ENCODE measurements at regions not wholly inside any gene's neighbourhood (a gene's known extent, or its start where the extent isn't known, plus 50 kb on each side); places are given as distances from the start of the nearest gene placed in this dataset.

DNA sequence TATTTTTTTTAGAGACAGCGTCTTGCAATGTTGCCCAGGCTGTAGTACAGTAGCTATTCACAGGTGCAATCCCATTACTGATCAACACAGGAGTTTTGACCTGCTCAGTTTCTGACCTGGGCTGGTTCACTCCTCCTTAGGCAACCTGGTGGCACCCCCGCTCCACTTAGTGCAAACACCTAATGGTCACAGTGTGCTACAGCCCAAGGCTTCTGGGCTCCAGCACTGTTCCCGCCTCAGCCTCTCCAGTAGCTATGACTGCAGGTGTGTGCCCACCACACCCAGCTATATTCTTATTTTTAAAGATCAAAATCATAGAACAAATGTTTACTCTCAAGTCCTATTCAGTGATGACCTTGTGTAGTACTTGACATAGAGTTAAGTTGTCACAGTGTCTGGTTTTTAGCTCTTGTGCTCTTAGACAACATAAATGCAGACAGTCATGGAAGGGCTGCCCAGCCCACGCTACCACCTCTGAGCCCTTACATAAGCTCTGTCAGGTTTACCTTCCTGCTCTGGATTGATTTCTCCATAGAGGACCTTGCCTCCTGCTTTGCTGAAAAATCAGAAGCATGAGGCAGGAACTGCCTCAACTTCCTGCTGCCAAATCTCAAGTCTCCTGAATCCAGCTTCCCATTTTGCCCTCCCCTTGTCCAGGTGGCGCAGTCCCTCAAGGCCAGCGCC lies 82.2 kb upstream of the SLC1A4 start:
- Histone ChIP-seq H2BK120ac (ENCODE audit: low read depth, low read length, poor library complexity, severe bottlenecking) (no peak overlapping the region), H2BK12ac (ENCODE audit: insufficient read length, low read depth, low read length) (no peak overlapping the region), H4K5ac (ENCODE audit: insufficient read length, low read depth, low read length) (no peak overlapping the region), H3K4me2 (ENCODE audit: insufficient read depth, insufficient read length, low read length) (no peak overlapping the region), H3K79me2 (ENCODE audit: insufficient read depth, low read length) (no peaks in the 10 kb centered on the region), H4K20me1 (ENCODE audit: control insufficient read depth, insufficient read depth, insufficient read length) (no peaks in the 10 kb centered on the region), H3K4me1 (ENCODE audit: insufficient read depth, low read length) (no peaks in the 10 kb centered on the region; the same call in 1 of the 2 replicates), H3K18ac (ENCODE audit: insufficient read length, low read depth, low read length) (no peak overlapping the region), H3T11ph (ENCODE audit: low read length) (no peak overlapping the region), H3K27me3 (ENCODE audit: insufficient read depth, low read length) (no peaks in the 10 kb centered on the region), H3K56ac (ENCODE audit: insufficient read length, low read depth, low read length) (no peak overlapping the region), H2AK5ac (ENCODE audit: insufficient read length, low read length) (no peak overlapping the region), H2BK5ac (ENCODE audit: insufficient read length, low read length) (no peak overlapping the region), H2BK15ac (ENCODE audit: low read depth, low read length) (no peak overlapping the region), H3K9me3 (ENCODE audit: control insufficient read depth, low read depth, low read length) (no peaks in the 10 kb centered on the region), H3K4ac (ENCODE audit: low read depth, low read length) (no peak overlapping the region), H3K23me2 (ENCODE audit: insufficient read length, low read depth, low read length, poor library complexity, severe bottlenecking) (no peaks in the 10 kb centered on the region), H3K27ac (ENCODE audit: insufficient read length, low read depth, low read length) (no peak overlapping the region), H3K14ac (ENCODE audit: insufficient read depth, low read length) (no peak overlapping the region), H2BK20ac (ENCODE audit: low read depth, low read length, poor library complexity, severe bottlenecking) (no peak overlapping the region), H3K9ac (ENCODE audit: extremely low read depth, insufficient read length, low read length) (no peak overlapping the region), H3K23ac (ENCODE audit: insufficient read length, low read depth, low read length) (no peak overlapping the region), H4K8ac (replicated peaks; ENCODE audit: insufficient read length, low read depth, low read length) (no peak overlapping the region), H3K79me1 (ENCODE audit: insufficient read depth, low read depth, low read length, poor library complexity, severe bottlenecking) (no peaks in the 10 kb centered on the region), H4K91ac (ENCODE audit: insufficient read length, low read depth, low read length) (no peak overlapping the region), H2AFZ (ENCODE audit: low read length) (no peak overlapping the region)
- H3K9me3 Mint-ChIP-seq, result no peaks in the 10 kb centered on the region
- H3K4me3 Mint-ChIP-seq, result no peak overlapping the region
- TF ChIP-seq, protein P1, sequence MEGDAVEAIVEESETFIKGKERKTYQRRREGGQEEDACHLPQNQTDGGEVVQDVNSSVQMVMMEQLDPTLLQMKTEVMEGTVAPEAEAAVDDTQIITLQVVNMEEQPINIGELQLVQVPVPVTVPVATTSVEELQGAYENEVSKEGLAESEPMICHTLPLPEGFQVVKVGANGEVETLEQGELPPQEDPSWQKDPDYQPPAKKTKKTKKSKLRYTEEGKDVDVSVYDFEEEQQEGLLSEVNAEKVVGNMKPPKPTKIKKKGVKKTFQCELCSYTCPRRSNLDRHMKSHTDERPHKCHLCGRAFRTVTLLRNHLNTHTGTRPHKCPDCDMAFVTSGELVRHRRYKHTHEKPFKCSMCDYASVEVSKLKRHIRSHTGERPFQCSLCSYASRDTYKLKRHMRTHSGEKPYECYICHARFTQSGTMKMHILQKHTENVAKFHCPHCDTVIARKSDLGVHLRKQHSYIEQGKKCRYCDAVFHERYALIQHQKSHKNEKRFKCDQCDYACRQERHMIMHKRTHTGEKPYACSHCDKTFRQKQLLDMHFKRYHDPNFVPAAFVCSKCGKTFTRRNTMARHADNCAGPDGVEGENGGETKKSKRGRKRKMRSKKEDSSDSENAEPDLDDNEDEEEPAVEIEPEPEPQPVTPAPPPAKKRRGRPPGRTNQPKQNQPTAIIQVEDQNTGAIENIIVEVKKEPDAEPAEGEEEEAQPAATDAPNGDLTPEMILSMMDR (conservative IDR thresholded peaks at IDR 0.05), result no peak
- no peak for DNase-seq
- no CpG with 5 or more reads among the region's 6 CpGs for WGBS (ENCODE audit: extremely low coverage, insufficient read length, low lambda C conversion rate)
- no peaks in the 10 kb centered on the region for H3K36me3 Mint-ChIP-seq (ENCODE audit: insufficient read depth in 1 of 3, low read depth in 3 of 3)
- no peak overlapping the region for H3K27ac Mint-ChIP-seq
- peaks cover 3% of the 10 kb centered on the region for H3K27me3 Mint-ChIP-seq (ENCODE audit: low read depth)
- H3K4me1 Mint-ChIP-seq, result peaks cover 12 to 22% of the 10 kb centered on the region in 2 experiments

Data from H9 (cell line).